Coronary artery (tissue), 2 donors: ENCODE measurements at regions not wholly inside any gene's neighbourhood (a gene's known extent, or its start where the extent isn't known, plus 50 kb on each side); places are given as distances from the start of the nearest gene placed in this dataset.

ENCODE experiments used
- DNase-seq: peaks from one replicate; pipeline ENCODE4 v3.0.0-alpha.2; 2017; ENCODE audit warnings: low spot score
- H3K27ac ChIP-seq, 2 donors: fragments of 200-600 bp; sonication (generic); one replicate each; pipeline ENCODE4 v1.5.1; 2016 to 2019
- H3K4me3 ChIP-seq: fragments of 200-600 bp; sonication (generic); 2 replicates; pipeline ENCODE4 v1.5.1; 2016; ENCODE audit warnings: mild to moderate bottlenecking, moderate library complexity
- CTCF ChIP-seq: fragments of 200-600 bp; sonication (generic); IDR thresholded peaks from one replicate; pipeline ENCODE4 v1.5.1; 2019; ENCODE audit warnings: antibody characterized with exemption

- no peak for DNase-seq
- TF ChIP-seq CTCF: no peak
- Histone ChIP-seq H3K27ac (no peak overlapping the region), H3K4me3 (no peak overlapping the region)
Measured at GRCh38 chrX:42535233-42535632, 242.7 kb downstream of the PPP1R2C start.

- DNase-seq: no peak
- no peak overlapping the region for H3K27ac ChIP-seq
- no peak overlapping the region for H3K4me3 ChIP-seq
- TF ChIP-seq CTCF: no peak
Measured at GRCh38 chrX:42533761-42534160, 244.2 kb downstream of the PPP1R2C start.

- TF ChIP-seq CTCF: no peak
- Histone ChIP-seq H3K4me3 (no peak overlapping the region), H3K27ac (no peak overlapping the region)
- no peak for DNase-seq
Measured at GRCh38 chrX:42531441-42531840, 246.5 kb downstream of the PPP1R2C start.

- no peak for DNase-seq
- Histone ChIP-seq H3K27ac (no peak overlapping the region), H3K4me3 (no peak overlapping the region)
- TF ChIP-seq CTCF: no peak
Measured at GRCh38 chrX:42530027-42530426, 247.9 kb downstream of the PPP1R2C start.

GRCh38 chrX:42524379-42524778, 253.6 kb downstream of the PPP1R2C start:
- DNase-seq: no peak
- TF ChIP-seq CTCF: no peak
- H3K27ac ChIP-seq: no peak overlapping the region
- H3K4me3 ChIP-seq: no peak overlapping the region

GRCh38 chrX:42519666-42520231, 258.2 kb downstream of the PPP1R2C start:
- no peak overlapping the region for H3K4me3 ChIP-seq
- TF ChIP-seq CTCF: no peak
- no peak for DNase-seq
- no peak overlapping the region for H3K27ac ChIP-seq

GRCh38 chrX:42515939-42516338, 262.0 kb downstream of the PPP1R2C start:
- Histone ChIP-seq H3K27ac (no peak overlapping the region), H3K4me3 (no peak overlapping the region)
- DNase-seq: no peak
- no peak for TF ChIP-seq CTCF
